SJSA1 (cell line): ENCODE measurements at regions not wholly inside any gene's neighbourhood (a gene's known extent, or its start where the extent isn't known, plus 50 kb on each side); places are given as distances from the start of the nearest gene placed in this dataset.
"Not testable (repeated sequence)": the region's sequence is repeated elsewhere in the genome, so short reads cannot be mapped to it uniquely, and the experiment has no call there.

ENCODE experiments used
- DNase-seq, 2 experiments: peaks; one replicate each; pipeline ENCODE4 v3.0.0-alpha.2; 2015 to 2020; ENCODE audit warnings: low spot score in 2 of 2, low read depth in 1 of 2
- H3K27ac ChIP-seq: fragments of 250-450 bp; sonication (Bioruptor Pico); 2 replicates; pipeline ENCODE4 v1.5.1; 2020; ENCODE audit warnings: mild to moderate bottlenecking, moderate library complexity
- H3K27me3 ChIP-seq: fragments of 250-450 bp; sonication (Bioruptor Pico); replicated peaks from 2 replicates; pipeline ENCODE4 v1.5.1; 2020; ENCODE audit warnings: mild to moderate bottlenecking, moderate library complexity
- H3K36me3 ChIP-seq: fragments of 250-450 bp; sonication (Bioruptor Pico); 2 replicates; pipeline ENCODE4 v1.5.1; 2020; ENCODE audit warnings: mild to moderate bottlenecking
- H3K4me1 ChIP-seq: fragments of 250-450 bp; sonication (Bioruptor Pico); replicated peaks from 2 replicates; pipeline ENCODE4 v1.6.1; 2021; ENCODE audit warnings: mild to moderate bottlenecking
- H3K4me3 ChIP-seq: fragments of 250-450 bp; sonication (Bioruptor Pico); 2 replicates; pipeline ENCODE4 v1.5.1; 2020; ENCODE audit warnings: mild to moderate bottlenecking
- H3K9me3 ChIP-seq: fragments of 250-450 bp; sonication (Bioruptor Pico); replicated peaks from 2 replicates; pipeline ENCODE4 v1.5.1; 2020; ENCODE audit warnings: mild to moderate bottlenecking

DNA sequence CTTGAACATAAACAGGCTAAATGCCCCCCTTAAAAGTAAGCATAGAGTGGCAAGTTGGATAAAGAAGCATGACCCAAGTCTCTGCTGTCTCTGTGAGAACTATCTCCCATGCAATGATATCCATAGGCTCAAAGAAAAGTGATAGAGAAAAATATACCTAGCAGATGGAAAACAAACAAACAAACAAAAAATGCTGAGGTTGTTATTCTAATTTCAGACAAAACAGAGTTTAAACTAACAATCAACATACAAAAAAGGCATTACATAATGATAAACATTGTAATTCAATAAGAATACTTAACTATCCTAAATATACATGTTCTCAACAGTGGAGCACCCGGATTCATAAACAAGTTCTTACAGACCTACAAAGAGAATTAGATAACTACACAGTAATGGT lies 626.2 kb upstream of the CNTNAP2 start:
- Histone ChIP-seq H3K27me3 (no peaks in the 10 kb centered on the region), H3K9me3 (0 out of 2 replicates have a peak, but pooled peaks cover 7% of the 10 kb centered on the region), H3K27ac (no peak overlapping the region), H3K36me3 (no peaks in the 10 kb centered on the region), H3K4me3 (no peak overlapping the region), H3K4me1 (no peaks in the 10 kb centered on the region)
- DNase-seq = no peak

DNA sequence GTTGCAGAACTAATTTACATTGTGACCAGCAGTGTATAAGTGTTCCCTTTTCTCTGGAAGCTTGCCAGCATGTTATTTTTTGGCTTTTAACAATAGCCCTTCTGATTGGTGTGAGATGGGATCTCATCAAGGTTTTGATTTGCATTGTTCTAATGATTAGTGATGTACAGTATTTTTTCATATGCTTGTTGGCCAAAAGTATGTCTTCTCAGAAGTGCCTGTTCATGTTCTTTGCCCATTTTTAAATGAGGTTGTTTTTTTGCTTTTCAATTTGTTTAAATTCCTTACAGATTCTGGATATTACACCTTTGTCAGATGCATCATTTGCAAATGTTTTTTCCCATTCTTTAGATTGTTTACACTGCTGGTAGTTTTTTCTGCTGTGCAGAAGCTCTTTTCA lies 627.0 kb upstream of the CNTNAP2 start:
- DNase-seq = no peak

DNA sequence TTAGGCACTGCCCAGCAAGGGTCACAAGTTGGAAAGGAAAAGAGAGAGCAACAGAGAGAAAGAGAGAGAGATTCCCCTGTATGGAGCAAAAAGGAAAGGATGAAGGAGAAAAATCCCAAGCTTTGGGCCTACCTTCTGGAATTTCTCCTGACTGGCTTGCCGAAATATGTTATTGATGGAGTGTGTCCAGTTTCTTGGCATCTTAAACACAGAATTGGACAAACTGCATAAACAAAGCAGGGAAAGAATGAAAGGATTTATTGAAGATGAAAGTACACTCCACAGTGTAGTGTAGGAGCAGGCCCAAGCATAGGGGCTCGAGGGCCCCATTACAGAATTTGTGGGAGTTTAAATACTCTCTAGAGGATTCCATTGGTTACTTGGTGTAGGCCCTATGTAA lies 627.8 kb upstream of the CNTNAP2 start:
- DNase-seq = no peak
- no peaks in the 10 kb centered on the region for H3K4me1 ChIP-seq
- no peaks in the 10 kb centered on the region for H3K27me3 ChIP-seq
- 0 out of 2 replicates have a peak, but pooled peaks cover 7% of the 10 kb centered on the region for H3K9me3 ChIP-seq
- no peak overlapping the region for H3K4me3 ChIP-seq
- no peak overlapping the region for H3K27ac ChIP-seq
- H3K36me3 ChIP-seq = no peaks in the 10 kb centered on the region

More for the DNA sequence above, 627.0 kb upstream of the CNTNAP2 start:
- H3K9me3 ChIP-seq = 0 out of 2 replicates have a peak, but pooled peaks cover 7% of the 10 kb centered on the region
- H3K4me3 ChIP-seq = no peak overlapping the region
- H3K4me1 ChIP-seq = no peaks in the 10 kb centered on the region
- no peak overlapping the region for H3K27ac ChIP-seq
- no peaks in the 10 kb centered on the region for H3K27me3 ChIP-seq
- H3K36me3 ChIP-seq = no peaks in the 10 kb centered on the region

DNA sequence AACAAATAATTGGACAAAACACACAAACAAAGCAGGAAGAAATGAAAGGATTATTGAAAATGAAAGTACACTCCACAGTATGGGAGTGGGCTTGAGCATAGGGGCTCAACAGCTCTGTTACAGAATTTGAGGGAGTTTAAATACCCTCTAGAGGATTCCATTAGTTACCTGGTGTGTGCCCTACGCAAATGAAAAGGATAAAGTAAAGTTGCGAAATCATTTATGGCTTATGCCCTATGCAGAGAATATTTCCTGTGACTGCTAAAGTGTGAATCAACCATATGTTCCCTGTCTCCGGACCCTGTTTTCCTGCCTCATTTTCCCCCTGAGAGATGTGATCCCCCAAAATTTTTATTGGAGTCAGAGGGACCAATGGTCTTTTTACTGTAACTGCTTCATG lies 634.6 kb upstream of the CNTNAP2 start:
- no peak overlapping the region for H3K27ac ChIP-seq
- no peaks in the 10 kb centered on the region for H3K27me3 ChIP-seq
- H3K9me3 ChIP-seq = 0 out of 2 replicates have a peak, but pooled peaks cover 9% of the 10 kb centered on the region
- H3K36me3 ChIP-seq = no peaks in the 10 kb centered on the region
- H3K4me3 ChIP-seq = no peak overlapping the region
- DNase-seq = no peak
- H3K4me1 ChIP-seq = no peaks in the 10 kb centered on the region

DNA sequence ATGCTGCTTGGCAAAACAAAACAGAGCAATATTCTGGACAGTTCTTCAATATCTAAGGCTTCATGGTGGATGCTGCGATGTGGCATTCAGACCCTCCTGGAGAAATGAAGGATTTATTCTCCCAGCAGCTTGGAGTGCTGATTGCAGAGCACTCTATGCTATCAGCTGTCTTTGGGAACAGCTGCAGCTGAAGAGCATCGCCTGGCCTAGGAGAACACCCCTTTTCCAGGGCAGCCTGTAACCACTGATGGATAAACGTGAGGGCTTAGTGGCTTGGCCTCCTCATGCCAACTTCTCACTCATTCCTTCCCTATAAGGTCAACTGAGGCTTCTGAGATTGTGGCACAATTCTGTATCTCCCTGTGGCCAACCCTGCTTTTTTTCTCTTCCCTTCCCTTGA lies 638.1 kb upstream of the CNTNAP2 start:
- H3K27ac ChIP-seq = no peak overlapping the region
- 0 out of 2 replicates have a peak, but pooled peaks cover 2% of the 10 kb centered on the region for H3K9me3 ChIP-seq
- H3K4me3 ChIP-seq = no peak overlapping the region
- no peaks in the 10 kb centered on the region for H3K4me1 ChIP-seq
- no peak for DNase-seq
- no peaks in the 10 kb centered on the region for H3K36me3 ChIP-seq
- H3K27me3 ChIP-seq = no peaks in the 10 kb centered on the region

DNA sequence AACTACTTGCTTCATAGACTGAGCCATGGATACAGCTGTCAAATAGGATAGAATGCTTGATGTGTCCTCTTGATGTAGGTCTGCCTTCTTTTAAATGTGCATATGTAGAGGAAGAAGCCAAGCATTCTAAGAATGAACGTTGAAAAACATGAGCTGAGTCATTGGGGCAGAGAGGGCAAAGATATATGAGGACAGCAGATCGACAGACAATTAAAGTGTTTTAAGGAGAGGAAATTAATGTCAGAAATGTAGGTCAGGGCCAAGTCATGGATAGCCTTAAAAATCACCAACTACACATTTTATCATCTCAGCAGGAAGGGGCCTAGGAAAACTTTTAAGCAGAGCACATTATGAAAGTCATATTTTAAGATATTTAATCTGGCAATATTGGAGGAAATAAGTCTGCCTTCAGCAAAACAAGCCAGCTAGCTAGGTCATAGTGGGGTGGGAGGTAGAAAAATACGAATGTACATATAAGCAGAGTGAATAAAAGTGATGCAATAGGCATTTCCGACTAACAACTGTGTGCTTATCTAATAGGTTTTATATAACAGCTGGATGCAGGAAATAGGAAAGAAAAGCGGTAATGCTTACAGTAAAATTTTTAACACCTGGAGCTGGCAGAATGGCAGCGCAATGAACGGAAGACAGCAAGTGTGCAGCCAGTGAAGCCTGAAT lies 638.3 kb upstream of the TPK1 start:
- H3K36me3 ChIP-seq = no peaks in the 10 kb centered on the region
- no peak for DNase-seq
- no peaks in the 10 kb centered on the region for H3K4me1 ChIP-seq
- H3K9me3 ChIP-seq = 0 out of 2 replicates have a peak, but pooled peaks cover 5% of the 10 kb centered on the region
- no peak overlapping the region for H3K4me3 ChIP-seq
- H3K27ac ChIP-seq = no peak overlapping the region
- no peaks in the 10 kb centered on the region for H3K27me3 ChIP-seq

DNA sequence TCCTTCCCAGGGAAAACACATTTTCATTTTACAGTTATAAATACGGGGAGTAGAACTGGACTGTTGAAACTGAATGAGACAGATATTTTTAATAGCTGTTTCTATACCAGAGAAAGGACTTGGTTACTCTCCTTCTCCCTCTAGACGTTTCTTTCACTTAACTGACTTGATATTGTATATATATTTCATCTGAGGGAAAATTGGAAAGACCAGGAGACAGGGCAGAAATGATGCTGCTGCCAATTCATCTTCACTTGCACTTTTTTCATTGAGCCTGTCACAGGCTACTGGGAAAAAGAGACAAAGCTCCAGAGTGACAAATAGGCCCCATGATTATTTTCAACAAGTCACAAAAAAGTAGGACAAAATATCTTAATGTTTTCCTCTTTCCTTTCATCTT lies 636.0 kb upstream of the TPK1 start:
- Histone ChIP-seq H3K36me3 (no peaks in the 10 kb centered on the region), H3K9me3 (0 out of 2 replicates have a peak, but pooled peaks cover 3% of the 10 kb centered on the region), H3K4me3 (no peak overlapping the region), H3K27me3 (no peaks in the 10 kb centered on the region), H3K27ac (no peak overlapping the region), H3K4me1 (no peaks in the 10 kb centered on the region)
- DNase-seq = no peak

DNA sequence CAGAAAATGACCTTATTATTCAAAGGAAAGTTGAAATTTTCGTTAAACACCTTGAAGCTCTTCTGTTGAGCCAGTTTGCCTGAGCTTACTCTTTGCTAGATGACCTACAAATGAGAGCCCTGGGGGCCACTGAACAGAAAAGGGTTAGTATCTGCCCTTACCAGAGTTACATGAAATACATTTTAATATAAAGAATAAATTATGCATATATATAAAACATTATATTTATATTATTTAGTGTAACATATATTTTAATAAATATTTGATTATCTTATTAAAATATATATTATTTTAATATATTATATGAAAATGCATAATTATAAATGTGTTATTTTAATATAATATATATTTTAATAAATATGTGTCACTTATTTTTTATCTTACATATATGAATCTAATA lies 628.4 kb upstream of the TPK1 start:
- Histone ChIP-seq H3K4me1 (no peaks in the 10 kb centered on the region), H3K36me3 (no peaks in the 10 kb centered on the region), H3K4me3 (no peak overlapping the region), H3K9me3 (peaks cover 3% of the 10 kb centered on the region; the same call in 1 of the 2 replicates), H3K27me3 (no peaks in the 10 kb centered on the region), H3K27ac (no peak overlapping the region)
- no peak for DNase-seq

DNA sequence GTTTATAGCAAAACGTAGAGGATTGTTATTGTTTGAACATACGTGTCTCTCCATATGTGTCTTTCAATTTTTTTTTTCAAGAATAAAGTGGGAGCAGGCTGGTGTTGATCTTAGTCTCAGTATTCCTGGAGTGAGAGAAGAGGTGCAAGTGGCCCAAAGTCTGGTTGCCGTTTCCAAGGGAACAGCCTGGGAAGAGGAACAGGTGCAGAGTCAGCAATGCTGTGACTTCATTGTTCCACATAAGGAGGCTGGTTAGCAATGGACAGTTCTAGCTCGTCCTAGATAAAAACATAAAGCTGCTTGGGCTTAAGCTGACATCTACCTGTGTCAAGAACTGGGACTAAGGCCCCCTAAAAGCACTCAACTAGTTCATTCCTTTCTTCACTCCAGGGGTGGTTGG lies 626.6 kb upstream of the TPK1 start:
- H3K27ac ChIP-seq = no peak overlapping the region
- H3K36me3 ChIP-seq = no peaks in the 10 kb centered on the region
- H3K27me3 ChIP-seq = no peaks in the 10 kb centered on the region
- no peak overlapping the region for H3K4me3 ChIP-seq
- H3K4me1 ChIP-seq = no peaks in the 10 kb centered on the region
- H3K9me3 ChIP-seq = peaks cover 3% of the 10 kb centered on the region; the same call in 1 of the 2 replicates
- no peak for DNase-seq

DNA sequence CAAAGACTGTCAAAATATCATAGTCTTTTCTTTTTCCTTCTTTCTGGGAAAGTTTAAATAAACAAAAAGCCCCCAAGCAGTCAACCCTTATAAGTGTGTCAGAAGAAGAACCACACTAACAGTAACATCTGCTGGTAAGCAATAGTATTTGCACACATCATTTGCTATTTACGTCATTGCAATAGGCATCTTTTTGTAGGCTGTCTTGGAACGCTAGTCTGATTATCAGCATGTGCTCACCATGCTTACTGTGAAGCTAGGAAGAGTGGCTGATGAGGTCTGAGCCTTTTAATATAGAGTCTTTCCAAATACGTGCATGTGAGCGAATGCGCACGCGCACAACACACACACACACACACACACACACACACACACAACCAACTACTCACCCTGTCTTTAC lies 599.0 kb upstream of the TPK1 start:
- H3K27me3 ChIP-seq = no peaks in the 10 kb centered on the region
- peaks cover 12% of the 10 kb centered on the region; the same call in 1 of the 2 replicates for H3K9me3 ChIP-seq

DNA sequence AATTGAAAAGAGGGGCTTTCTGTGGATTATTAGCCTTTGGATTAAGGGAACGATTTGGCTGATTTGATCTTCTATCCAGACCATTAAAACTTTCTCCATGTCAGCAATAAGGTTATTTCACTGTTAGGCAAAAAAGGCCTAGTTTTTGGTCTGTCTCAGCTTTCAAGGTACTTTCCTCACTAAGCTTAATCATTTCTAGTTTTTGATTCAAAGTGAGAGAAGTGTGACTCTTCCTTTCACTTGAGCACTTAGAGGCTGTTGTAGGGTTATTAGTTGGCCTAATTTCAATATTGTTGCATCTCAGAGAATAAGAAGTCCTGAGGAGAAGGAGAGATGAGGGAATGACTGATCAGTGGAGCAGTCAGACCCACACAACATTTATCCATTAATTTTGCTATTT lies 596.0 kb upstream of the TPK1 start:
- Histone ChIP-seq H3K9me3 (peaks cover 13% of the 10 kb centered on the region; the same call in 1 of the 2 replicates), H3K27me3 (no peaks in the 10 kb centered on the region)

More for the DNA sequence above, 599.0 kb upstream of the TPK1 start:
- H3K4me1 ChIP-seq = no peaks in the 10 kb centered on the region
- no peaks in the 10 kb centered on the region for H3K36me3 ChIP-seq
- no peak for DNase-seq
- H3K4me3 ChIP-seq = no peak overlapping the region
- no peak overlapping the region for H3K27ac ChIP-seq

DNA sequence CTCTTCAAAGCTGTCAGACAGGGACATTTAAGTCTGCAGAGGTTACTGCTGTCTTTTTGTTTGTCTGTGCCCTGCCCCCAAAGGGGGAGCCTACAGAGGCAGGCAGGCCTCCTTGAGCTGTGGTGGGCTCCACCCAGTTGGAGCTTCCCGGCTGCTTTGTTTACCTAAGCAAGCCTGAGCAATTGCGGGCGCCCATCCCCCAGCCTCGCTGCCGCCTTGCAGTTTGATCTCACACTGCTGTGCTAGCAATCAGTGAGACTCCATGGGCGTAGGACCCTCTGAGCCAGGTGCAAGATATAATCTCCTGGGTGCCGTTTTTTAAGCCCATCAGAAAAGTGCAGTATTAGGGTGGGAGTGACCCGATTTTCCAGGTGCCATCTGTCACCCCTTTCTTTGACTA lies 582.6 kb upstream of the TPK1 start:
- not testable (repeated sequence) for H3K9me3 ChIP-seq, H3K4me3 ChIP-seq

More for the DNA sequence above, 596.0 kb upstream of the TPK1 start:
- no peak for DNase-seq
- Histone ChIP-seq H3K4me1 (no peaks in the 10 kb centered on the region), H3K27ac (no peak overlapping the region), H3K4me3 (no peak overlapping the region), H3K36me3 (no peaks in the 10 kb centered on the region)

DNA sequence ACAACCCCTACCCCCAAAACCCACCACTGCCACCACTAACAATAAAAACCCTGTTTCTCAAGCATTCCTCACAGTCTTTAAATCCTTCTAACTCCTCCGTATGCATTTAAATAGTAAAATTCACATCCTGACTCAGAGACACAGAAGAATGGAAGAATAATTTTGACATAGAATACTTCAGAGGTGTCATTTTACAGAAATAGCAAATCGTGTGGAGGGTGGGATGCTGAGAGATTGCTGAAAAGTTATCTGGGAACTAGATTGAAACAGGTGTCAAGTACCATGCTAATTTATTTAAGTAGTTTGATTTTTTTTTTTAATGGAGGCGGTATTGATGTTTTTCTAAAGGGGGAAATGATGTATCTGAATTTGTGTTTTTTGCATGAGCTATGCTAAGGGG lies 575.2 kb upstream of the TPK1 start:
- peaks cover 6% of the 10 kb centered on the region; the same call in 1 of the 2 replicates for H3K9me3 ChIP-seq
- no peaks in the 10 kb centered on the region for H3K27me3 ChIP-seq
- H3K27ac ChIP-seq = no peak overlapping the region
- H3K4me1 ChIP-seq = no peaks in the 10 kb centered on the region
- no peak for DNase-seq
- no peak overlapping the region for H3K4me3 ChIP-seq
- no peaks in the 10 kb centered on the region for H3K36me3 ChIP-seq

More for the DNA sequence above, 582.6 kb upstream of the TPK1 start:
- not testable (repeated sequence) for DNase-seq, H3K27me3 ChIP-seq, H3K36me3 ChIP-seq, H3K27ac ChIP-seq, H3K4me1 ChIP-seq

DNA sequence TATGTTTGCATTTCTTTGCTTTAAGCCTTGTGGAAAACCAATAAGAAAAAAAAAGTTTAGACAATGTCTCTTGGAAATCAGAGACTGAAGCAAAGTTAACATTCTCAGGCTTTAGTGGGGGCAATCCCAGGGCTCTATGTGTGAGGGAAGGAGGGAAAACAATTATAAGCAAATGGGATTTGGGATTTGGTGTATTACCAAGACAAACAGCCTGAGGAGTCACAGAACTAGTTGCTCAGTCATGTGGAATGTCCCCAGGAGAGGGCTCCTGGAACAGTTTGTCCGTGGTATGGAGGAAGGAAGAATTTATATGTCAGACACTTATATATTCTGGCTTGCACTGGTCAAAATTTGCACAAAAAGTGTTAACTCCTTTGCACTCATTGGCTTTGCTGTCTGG lies 562.9 kb upstream of the TPK1 start:
- Histone ChIP-seq H3K36me3 (no peaks in the 10 kb centered on the region), H3K4me3 (no peak overlapping the region), H3K4me1 (no peaks in the 10 kb centered on the region), H3K27me3 (no peaks in the 10 kb centered on the region), H3K9me3 (0 out of 2 replicates have a peak, but pooled peaks cover 3% of the 10 kb centered on the region), H3K27ac (no peak overlapping the region)
- DNase-seq = no peak
